PC-9 (cell line): ENCODE measurements at regions not wholly inside any gene's neighbourhood (a gene's known extent, or its start where the extent isn't known, plus 50 kb on each side); places are given as distances from the start of the nearest gene placed in this dataset.

Source experiments
- CTCF ChIP-seq: fragments of 200-600 bp; sonication (generic); conservative IDR thresholded peaks from 2 replicates; pipeline ENCODE4 v1.6.1; 2017; ENCODE audit warnings: mixed run types, antibody characterized with exemption, mild to moderate bottlenecking, moderate library complexity
- EZH2 ChIP-seq: fragments of 200-600 bp; sonication (generic); IDR thresholded peaks from 2 replicates; pipeline ENCODE4 v1.8.0; 2017; ENCODE audit warnings: antibody characterized with exemption, low read depth

DNA sequence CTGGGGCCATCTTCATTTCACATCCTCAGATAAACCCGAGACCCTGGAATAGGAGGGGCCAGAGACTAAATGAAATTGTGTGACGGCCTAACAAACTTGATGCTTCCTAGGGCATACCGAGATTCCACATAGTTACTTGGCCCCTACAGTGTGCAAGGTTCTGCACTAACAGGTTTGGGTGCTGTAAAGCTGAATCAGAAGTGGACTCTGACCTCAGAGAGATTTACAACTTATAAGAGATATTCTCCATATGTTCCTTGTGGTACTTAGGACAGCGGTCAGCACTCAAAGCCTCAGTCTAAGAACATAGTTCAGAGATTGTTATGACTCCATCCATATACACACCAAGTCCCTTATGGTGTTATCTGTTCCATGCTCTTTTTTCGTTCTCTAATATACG is 55.1 kb upstream of the FHIP2A start:
- TF ChIP-seq EZH2 (no peak), CTCF (no peak)
